Adrenal gland (tissue), 5 donors: ENCODE measurements at regions not wholly inside any gene's neighbourhood (a gene's known extent, or its start where the extent isn't known, plus 50 kb on each side); places are given as distances from the start of the nearest gene placed in this dataset.

Experiments used
- POLR2A ChIP-seq, 2 donors: fragments of 450-650 bp; IDR thresholded peaks; one replicate each; pipeline ENCODE4 v1.6.1; 2017; ENCODE audit warnings: antibody characterized with exemption in 2 of 2, mild to moderate bottlenecking in 2 of 2, moderate library complexity in 1 of 2
- TF ChIP-seq, protein P1 (sequence below), 6 experiments: fragments of 450-650 bp in 4 of 6; fragments of 200-600 bp in 2 of 6; sonication (generic) in 1 of 6; IDR thresholded peaks; 1 replicate in 5 of 6; 2 replicates in 1 of 6; pipeline versions ENCODE4 v1.5.1 to v1.8.0; 2016 to 2021; ENCODE audit warnings: antibody characterized with exemption in 6 of 6, mild to moderate bottlenecking in 2 of 6, moderate library complexity in 1 of 6
- donor health status: DM: no; HTN: no; CAD: no.

DNA sequence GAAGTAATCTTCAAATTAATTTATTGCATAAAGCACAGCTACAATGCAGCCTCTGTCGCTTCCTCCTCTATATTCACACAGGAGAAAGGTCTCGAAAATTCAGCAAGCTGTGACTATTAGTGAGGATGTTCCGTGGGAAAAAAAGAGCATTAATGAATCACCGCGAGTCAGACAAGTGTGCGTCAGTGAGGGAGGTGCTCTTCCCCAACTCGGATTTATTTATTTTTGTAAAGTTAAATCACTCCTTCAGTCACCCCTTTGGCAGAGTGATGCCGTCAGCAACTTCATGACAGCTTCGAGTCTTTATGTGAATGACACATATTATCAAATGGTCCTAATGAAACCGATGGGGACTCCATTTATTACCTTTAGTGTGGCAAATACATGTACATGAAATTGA, 648.9 kb upstream of the SALL3 start:
- TF ChIP-seq, protein P1, sequence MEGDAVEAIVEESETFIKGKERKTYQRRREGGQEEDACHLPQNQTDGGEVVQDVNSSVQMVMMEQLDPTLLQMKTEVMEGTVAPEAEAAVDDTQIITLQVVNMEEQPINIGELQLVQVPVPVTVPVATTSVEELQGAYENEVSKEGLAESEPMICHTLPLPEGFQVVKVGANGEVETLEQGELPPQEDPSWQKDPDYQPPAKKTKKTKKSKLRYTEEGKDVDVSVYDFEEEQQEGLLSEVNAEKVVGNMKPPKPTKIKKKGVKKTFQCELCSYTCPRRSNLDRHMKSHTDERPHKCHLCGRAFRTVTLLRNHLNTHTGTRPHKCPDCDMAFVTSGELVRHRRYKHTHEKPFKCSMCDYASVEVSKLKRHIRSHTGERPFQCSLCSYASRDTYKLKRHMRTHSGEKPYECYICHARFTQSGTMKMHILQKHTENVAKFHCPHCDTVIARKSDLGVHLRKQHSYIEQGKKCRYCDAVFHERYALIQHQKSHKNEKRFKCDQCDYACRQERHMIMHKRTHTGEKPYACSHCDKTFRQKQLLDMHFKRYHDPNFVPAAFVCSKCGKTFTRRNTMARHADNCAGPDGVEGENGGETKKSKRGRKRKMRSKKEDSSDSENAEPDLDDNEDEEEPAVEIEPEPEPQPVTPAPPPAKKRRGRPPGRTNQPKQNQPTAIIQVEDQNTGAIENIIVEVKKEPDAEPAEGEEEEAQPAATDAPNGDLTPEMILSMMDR (IDR thresholded peaks at IDR 0.05), result no peak
- TF ChIP-seq POLR2A (IDR thresholded peaks at IDR 0.05), result no peak
